Keratinocyte (primary cell): ENCODE measurements at regions not wholly inside any gene's neighbourhood (a gene's known extent, or its start where the extent isn't known, plus 50 kb on each side); places are given as distances from the start of the nearest gene placed in this dataset.

Experiments used
- EZH2 ChIP-seq: IDR thresholded peaks from one replicate; pipeline ENCODE4 v1.6.1; 2012; ENCODE audit warnings: inconsistent platforms, mild to moderate bottlenecking, low read length, moderate library complexity
- TF ChIP-seq, protein P1 (sequence below), 3 experiments: IDR thresholded peaks in 1 of 3; conservative IDR thresholded peaks in 1 of 3; optimal IDR thresholded peaks in 1 of 3; 2 replicates in 2 of 3; 3 replicates in 1 of 3; pipeline versions ENCODE3 to v1.5.1; 2011; ENCODE audit warnings: low read length in 3 of 3, mild to moderate bottlenecking in 3 of 3, moderate library complexity in 2 of 3, control low read depth in 1 of 3, inconsistent platforms in 1 of 3; ENCODE audit not compliant: insufficient read depth in 2 of 3; ENCODE audit errors: extremely low read depth in 1 of 3

DNA sequence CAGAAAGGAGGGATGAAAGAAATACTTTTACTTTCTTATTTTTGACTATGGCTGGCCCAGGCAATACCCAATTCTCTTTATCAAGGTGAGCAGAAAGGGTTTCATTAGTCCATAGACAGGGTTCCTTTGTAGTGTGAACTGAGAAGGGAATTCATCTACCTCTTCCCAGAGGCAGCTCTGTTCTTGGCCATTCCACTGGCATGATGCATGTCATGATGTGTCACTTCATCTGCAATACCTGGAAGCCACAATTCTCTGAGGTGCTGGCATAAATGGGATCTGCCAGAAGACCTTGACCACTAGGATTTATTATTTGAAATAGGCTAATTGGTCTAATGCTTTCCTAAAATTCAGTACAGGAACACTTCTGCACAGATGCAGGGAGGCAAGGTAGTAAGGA lies 542.8 kb downstream of the RFC3 start:
- TF ChIP-seq, protein P1, sequence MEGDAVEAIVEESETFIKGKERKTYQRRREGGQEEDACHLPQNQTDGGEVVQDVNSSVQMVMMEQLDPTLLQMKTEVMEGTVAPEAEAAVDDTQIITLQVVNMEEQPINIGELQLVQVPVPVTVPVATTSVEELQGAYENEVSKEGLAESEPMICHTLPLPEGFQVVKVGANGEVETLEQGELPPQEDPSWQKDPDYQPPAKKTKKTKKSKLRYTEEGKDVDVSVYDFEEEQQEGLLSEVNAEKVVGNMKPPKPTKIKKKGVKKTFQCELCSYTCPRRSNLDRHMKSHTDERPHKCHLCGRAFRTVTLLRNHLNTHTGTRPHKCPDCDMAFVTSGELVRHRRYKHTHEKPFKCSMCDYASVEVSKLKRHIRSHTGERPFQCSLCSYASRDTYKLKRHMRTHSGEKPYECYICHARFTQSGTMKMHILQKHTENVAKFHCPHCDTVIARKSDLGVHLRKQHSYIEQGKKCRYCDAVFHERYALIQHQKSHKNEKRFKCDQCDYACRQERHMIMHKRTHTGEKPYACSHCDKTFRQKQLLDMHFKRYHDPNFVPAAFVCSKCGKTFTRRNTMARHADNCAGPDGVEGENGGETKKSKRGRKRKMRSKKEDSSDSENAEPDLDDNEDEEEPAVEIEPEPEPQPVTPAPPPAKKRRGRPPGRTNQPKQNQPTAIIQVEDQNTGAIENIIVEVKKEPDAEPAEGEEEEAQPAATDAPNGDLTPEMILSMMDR (optimal IDR thresholded peaks at IDR 0.05 in 1 of 3, IDR thresholded peaks at IDR 0.05 in 1 of 3, conservative IDR thresholded peaks at IDR 0.05 in 1 of 3; ENCODE audit: extremely low read depth in 1 of 3, insufficient read depth in 2 of 3, low read length in 3 of 3), result no peak
- no peak for TF ChIP-seq EZH2
